Cerebellar cortex (tissue), 1 donor: ENCODE measurements at regions not wholly inside any gene's neighbourhood (a gene's known extent, or its start where the extent isn't known, plus 50 kb on each side); places are given as distances from the start of the nearest gene placed in this dataset.
"Not testable (repeated sequence)": the region's sequence is repeated elsewhere in the genome, so short reads cannot be mapped to it uniquely, and the experiment has no call there.

Experiments used
- DNase-seq: peaks from one replicate; pipeline ENCODE4 v3.0.0-alpha.2; 2015; ENCODE audit warnings: low spot score

DNA sequence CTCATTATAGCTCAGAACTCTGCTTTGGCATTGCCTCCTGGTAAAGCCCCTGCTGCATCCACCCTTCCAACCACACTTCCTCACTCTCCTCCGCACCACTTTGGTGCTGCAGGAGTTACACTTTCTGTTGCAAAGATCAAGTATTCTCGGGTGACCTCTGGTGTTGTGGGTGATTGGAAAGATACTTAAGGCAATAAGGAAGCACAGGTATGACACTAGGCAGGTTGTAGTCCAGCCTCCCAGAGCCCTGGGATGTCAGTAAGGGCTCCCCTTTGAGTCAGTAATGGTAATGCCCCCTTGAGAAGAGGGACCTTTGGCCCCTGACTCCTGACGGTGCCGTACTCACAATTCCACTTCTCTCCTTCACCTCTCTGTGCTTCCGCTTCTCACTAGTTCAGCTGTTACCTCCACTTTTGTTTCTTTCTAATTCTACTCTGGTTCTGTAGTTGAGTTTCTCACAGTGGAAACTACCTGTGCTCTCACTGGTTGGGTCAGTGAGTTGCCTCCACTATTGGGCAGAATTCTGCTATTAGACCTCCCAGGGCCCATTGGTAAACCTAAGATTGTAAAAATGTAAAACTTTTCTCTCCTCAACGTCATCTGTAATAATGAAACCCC is 350.0 kb downstream of the GOLGA6L6 start:
- not testable (repeated sequence) for DNase-seq

DNA sequence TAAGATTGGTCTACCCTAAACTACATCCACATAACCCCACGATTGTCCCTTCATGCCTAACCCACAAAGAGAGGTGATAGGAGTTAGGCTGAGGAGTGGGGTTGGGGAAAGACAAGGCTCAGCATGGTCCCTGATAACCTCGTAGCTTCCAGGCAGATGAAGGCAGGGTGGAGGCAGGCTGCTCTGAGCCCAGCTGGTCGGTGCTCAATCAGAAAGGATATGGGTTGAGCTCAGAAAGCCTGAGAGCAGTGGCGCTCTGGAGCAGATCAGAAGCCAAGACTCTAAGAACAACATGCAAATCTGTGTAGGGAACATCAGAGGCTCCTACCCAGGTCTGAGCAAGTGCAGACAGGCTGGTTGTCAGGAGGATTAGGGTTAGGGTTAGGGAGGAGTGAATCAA is 353.0 kb downstream of the GOLGA6L6 start:
- DNase-seq = not testable (repeated sequence)

DNA sequence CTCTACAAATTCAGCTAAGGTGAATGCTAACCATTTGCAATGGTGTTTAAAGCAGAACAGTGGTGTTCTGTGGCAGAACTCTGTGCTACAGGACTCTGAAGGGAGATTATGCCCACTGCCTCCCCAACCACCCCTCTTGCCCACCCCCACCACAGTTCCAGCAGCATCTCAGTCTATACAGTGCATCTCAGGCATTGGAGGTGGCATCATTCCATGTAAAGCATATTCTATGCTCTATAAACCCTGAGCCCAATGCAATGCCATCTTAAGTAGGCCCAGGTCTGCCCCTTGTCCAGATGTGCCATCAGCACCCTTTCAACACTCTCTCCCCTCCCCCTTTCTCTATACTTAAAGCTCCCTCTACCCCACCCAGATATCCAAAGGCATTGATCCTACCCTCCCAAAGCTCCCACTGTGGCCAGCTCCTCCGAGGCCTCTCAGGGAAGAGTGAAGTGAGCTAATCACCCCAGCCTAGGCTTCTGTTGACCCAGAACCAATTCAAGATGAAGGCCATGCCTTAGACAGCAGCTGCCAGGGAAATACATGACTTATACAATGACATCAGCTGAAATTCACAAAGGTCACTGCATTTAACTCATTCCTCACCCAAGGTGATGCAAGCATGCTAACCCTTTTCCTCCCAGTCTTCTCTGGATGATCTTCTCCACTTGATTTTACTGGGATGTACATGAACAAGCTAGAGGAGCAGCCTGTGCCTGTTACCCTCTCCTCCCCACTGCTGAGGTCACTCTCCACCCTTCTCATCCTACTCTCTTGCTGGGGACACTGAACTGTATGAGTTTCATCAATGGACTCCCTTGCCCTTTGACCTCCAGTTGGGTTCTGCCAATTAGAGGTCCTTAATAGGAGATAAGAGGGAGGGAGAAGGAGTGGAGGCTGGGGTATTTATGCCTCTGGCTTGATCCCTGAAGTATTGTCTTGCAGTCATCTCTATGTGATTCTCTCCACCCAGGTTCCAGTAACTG is 353.9 kb downstream of the GOLGA6L6 start:
- DNase-seq = not testable (repeated sequence)

DNA sequence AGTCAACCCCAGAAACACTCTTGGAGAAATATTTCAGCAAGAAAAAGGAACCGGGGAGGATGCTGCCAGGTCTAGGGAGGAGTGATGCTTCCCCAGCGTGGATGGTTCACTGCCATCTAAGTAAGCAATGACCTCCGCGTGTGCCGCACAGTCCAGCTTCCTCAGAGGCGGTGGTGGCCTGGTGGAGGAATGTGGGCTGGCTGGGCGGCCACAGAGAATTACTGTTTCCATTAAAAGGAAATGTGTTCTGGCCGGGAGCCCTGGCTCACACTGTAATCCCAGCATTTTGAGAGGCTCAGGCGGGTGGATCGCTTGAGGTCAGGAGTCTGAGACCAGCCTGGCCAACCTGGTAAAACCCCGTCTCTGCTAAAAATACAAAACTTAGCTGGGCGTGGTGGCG is 356.7 kb downstream of the GOLGA6L6 start:
- DNase-seq = not testable (repeated sequence)

DNA sequence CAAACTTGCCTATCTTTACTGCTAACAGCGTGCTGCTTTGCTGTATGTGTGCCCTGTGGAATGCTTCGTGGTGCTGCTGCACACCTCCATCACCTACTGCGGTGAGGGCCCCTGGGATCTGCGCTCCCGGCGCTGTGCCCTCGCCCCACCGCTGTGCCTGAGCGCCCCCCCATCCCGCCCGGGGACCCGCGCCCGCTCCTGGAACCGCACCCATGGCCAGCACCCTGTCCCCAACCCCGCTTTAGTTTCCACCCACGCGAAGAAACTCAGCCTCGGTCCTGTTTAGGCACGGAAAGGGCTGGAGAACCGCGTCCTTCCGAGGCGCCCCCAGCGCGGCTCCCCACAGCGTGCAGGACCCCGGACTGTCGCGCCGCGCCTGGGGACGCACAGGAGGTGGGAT is 373.4 kb downstream of the GOLGA6L6 start:
- not testable (repeated sequence) for DNase-seq

DNA sequence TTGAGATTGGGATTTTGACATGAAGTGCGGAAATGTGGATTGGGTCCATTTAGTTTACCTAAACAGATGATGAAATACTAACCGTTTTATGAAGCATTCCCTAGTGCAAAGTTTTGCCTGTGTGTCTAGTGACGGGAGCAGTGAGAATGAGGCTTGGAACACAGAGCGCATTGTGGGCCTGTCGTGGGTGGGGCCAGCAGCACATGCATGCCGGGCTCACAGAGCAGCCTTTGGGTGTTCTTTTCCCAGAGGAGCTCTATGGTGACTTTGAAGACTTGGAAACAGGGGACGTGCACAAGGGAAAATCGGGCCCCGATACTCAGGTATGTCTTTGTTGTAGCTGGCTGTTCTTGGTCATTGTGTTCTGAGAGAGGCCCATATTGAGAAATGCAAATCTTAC is 388.1 kb downstream of the GOLGA6L6 start:
- DNase-seq = not testable (repeated sequence)

DNA sequence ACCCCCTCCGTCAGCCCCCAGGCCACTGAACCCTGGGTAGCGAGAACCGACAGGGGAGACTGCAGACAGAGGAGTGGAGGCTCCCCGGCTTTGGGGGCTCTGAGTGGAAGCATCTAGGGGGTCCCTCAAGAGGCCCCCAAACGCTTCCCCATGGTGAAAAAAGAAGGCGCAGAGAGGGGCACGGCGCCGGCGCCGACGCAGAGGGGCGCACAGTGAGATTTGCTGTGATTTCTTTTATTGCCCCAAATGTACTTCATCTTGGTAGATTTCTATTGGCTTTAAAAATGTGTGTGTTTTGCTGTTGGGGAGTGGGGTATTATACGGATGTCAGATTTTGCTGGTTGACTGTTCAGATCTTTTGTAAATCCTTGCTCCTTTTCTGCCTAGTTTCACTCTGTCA is 392.9 kb downstream of the GOLGA6L6 start:
- not testable (repeated sequence) for DNase-seq

DNA sequence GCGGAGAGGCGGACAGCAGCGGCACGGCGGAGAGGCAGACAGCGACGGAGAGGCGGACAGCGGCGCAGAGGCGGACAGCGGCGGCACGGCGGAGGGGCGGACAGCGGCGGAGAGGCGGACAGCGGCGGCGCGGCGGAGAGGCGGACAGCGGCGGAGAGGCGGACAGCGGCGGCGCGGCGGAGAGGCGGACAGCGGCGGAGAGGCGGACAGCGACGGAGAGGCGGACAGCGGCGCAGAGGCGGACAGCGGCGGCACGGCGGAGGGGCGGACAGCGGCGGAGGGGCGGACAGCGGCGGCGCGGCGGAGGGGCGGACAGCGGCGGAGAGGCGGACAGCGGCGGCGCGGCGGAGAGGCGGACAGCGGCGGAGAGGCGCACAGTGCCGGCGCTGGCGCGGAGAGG is 393.6 kb downstream of the GOLGA6L6 start:
- not testable (repeated sequence) for DNase-seq

DNA sequence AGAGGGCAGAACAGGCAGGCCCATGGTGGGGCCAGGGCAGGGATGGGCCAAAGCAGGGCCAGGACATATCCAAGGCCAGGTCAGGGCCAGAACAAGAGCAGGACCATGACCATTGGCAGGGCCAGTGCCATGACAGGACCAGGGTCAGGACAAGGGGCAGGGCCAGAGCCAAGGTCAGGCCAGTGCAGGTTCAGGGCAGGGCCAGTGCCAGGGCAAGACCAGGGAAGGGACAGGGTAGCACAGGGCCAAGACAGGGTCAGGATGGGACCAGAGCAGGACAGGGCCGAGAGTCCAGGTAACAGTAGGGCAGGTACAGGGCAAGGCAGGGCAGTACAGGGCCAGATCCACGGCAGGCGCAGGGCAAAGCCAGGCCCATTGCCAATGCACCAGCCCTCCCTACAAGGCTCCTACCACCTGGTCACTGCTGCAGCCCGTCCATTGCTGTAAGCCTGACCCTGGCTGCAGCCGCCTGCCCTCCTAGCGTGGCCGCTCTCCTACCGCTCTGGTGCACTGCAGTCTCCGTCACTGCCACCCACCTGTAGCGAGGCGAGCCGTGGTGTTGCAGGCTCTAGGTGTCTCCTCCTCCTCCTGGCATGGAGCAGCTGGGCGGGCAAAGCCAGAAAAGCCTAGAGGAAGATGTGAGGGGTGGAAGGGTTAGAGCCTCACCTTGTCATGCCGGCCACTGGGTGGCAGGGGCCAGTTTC is 397.1 kb downstream of the GOLGA6L6 start:
- not testable (repeated sequence) for DNase-seq

DNA sequence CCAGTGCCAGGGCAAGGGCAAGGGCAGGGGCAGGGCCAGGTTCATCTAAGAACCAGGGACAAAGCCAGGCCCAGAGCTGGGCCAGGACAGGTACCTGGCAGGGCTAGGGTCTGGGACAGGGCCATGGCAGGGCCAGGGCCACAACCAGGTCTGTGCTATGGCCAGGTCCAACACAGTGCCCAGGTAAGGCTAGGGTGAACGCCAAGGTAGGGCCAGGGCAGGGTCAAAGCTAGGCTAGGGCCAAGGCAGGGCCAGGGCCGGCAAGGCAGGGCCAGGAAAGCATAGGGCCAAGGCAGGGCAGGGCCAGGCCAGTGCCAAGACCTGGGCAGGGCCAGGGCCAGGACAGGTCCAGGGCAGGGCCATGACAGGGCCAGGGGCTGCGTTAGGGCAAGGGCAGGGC is 398.7 kb downstream of the GOLGA6L6 start:
- DNase-seq = not testable (repeated sequence)

DNA sequence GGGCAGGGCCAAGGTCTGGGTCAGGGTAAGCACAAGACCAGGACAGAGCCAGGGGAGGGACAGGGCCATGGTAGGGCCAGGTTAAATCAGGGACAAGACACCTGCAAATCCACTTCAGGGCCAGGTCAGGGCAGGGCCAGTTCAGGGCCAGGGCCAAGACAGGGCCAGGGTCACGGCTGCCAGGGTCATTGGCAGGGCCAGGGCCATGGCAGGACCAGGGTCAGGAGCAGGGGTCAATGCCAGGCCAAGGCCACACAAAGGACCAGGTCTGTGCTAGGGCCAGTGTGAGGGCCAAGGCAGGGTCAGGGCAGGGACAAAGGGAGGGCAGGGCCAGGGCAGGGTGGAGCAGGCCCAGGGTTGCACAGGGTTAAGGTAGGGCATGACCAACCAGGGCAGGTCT is 399.2 kb downstream of the GOLGA6L6 start:
- DNase-seq = not testable (repeated sequence)

DNA sequence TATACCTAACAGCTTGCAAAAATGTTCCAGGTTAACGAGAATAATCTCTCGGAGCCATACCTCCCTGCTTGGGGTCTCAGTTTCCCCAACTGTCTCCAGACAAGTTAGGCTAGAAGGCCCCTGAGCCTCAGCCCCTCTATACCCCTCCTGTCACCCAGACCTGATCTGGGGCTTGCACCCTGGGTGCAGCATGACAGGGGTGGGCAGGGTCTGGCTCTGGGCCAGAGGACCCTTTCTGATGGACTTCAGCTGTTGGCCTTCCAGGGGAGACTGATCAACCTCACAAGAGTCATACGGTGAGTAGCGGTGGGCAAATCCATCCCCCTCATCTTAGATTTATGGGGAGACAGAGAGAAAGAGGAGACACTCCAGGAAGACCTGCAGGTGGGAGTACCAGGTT is 416.9 kb downstream of the GOLGA6L6 start:
- DNase-seq = not testable (repeated sequence)

DNA sequence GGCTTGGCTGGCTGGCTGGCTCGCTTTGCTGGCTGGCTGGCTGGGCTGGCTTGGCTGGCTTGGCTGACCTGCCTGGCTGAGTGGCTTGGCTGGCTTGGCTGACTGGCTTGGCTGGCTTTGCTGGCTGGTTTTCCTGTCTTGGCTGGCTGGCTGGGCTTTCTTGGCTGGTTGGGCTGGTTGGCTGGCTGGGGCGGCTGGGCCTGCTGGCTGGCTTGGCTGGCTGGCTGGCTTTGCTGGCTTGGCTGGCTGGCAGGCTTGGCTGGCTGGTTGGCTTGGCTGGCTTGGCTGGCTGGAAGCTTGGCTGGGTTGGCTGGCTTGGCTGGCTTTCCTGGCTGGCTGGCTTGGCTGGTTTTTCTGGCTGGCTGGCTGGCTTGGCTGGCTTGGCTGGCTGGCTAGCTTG is 435.6 kb downstream of the GOLGA6L6 start:
- DNase-seq = peak; percentile 0

DNA sequence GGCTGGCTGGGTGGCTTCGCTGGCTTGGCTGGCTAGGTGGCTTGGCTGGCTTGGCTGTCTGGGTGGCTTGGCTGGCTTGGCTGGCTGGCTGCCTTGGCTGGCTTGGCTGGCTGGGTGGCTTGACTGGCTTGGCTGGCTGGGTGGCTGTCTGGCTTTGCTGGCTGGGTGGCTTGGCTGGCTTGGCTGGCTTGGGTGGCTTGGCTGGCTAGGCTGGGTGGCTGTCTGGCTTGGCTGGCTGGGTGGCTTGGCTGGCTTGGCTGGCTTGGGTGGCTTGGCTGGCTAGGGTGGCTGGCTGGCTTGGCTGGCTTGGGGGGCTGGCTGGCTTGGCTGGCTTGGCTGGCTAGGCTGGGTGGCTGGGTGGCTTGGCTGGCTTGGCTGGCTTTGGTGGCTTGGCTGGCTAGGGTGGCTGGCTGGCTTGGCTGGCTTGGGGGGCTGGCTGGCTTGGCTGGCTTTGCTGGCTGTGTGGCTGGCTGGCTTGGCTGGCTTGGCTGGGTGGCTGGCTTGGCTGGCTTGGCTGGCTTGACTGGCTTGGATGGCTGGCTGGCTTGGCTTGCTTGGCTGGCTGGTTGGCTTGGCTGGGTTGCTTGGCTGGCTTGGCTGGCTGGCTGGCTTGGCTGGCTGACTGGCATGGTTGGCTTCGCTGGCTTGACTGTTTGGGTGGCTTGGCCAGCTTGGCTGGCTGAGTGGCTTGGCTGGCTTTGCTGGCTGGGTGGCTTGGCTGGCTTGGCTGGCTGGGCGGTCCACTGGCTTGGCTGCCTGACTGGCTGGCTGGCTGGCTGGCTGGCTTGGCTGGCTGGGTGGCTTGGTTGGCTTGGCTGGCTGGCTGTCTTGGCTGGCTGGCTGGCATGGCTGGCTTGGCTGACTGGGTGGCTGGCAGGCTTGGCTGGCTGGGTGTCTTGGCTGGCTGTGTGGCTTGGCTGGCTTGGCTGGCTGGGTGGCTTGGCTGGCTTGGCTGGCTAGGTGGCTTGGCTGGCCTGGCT is 436.3 kb downstream of the GOLGA6L6 start:
- DNase-seq = not testable (repeated sequence)

DNA sequence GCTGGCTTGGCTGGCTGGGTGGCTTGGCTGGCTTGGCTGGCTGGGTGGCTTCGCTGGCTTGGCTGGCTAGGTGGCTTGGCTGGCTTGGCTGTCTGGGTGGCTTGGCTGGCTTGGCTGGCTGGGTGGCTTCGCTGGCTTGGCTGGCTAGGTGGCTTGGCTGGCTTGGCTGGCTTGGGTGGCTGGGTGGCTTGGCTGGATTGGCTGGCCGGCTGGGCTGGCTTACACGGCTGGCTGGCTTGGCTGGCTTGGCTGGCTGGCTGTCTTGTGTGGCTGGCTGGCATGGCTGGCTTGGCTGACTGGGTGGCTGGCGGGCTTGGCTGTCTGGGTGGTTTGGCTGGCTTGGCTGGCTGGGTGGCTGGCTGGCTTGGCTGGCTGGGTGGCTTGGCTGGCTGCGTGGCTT is 437.0 kb downstream of the GOLGA6L6 start:
- DNase-seq = not testable (repeated sequence)

DNA sequence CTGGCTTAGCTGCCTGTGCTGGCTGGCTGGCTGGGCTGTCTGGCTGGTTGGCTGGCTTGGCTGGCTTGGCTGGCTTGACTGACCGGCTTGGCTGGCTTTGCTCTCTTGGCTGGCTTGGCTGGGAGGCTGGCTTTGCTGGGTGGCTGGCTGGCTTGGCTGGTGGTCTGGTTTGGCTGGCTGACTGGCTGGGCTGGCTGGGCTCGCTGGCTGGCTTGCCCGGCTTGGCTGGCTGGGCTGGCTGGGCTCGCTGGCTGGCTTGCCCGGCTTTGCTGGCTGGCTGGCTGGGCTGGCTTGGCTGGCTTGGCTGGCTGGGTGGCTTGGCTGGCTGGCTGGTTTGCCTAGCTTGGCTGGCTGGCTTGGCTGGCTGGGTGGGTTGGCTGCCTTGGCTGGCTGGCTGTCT is 438.7 kb downstream of the GOLGA6L6 start:
- DNase-seq = not testable (repeated sequence)

DNA sequence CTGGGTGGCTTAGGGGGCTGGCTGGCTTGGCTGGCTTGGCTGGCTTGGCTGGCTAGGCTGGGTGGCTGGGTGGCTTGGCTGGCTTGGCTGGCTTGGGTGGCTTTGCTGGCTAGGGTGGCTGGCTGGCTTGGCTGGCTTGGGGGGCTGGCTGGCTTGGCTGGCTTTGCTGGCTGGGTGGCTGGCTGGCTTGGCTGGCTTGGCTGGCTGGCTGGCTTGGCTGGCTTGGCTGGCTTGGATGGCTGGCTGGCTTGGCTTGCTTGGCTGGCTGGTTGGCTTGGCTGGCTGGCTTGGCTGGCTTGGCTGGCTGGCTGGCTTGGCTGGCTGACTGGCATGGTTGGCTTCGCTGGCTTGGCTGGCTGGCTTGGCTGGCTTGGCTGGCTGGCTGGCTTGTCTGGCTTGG is 439.4 kb downstream of the GOLGA6L6 start:
- DNase-seq = not testable (repeated sequence)

DNA sequence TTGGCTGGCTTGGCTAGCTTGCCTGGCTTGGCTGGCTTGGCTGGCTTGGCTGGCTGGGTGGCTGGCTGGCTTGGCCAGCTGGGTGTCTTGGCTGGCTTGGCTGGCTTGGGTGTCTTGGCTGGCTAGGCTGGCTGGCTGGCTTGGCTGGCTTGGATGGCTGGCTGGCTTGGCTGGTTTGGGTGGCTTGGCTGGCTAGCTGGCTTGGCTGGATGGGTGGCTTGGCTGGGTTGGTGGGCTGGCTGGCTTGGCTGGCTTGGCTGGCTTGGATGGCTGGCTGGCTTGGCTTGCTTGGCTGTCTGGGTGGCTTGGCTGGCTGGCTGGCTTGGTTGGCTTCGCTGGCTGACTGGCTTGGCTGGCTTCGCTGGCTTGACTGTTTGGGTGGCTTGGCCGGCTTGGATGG is 440.3 kb downstream of the GOLGA6L6 start:
- not testable (repeated sequence) for DNase-seq

DNA sequence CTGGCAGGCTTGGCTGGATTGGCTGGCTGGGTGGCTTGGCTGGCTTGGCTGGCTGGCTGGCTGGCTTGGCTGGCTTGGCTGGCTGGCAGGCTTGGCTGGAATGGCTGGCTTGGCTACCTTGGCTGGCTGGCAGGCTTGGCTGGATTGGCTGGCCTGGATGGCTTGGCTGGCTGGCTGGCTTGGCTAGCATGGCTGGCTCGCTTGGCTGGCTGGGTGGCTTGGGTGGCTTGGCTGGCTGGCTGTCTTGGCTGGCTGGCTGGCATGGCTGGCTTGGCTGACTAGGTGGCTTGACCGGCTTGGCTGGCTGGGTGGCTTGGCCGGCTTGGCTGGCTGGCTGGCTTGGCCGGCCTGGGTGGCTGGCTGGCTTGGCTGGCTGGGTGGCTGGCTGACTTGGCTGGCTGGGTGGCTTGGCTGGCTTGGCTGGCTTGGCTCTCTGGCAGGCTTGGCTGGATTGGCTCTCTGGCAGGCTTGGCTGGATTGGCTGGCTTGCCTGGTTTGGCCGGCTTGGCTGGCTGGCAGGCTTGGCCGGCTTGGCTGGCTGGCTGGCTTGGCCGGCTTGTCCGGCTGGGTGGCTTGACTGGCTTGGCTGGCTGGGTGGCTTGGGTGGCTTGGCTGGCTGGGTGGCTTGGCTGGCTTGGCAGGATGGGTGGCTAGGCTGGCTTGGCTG is 440.9 kb downstream of the GOLGA6L6 start:
- not testable (repeated sequence) for DNase-seq

DNA sequence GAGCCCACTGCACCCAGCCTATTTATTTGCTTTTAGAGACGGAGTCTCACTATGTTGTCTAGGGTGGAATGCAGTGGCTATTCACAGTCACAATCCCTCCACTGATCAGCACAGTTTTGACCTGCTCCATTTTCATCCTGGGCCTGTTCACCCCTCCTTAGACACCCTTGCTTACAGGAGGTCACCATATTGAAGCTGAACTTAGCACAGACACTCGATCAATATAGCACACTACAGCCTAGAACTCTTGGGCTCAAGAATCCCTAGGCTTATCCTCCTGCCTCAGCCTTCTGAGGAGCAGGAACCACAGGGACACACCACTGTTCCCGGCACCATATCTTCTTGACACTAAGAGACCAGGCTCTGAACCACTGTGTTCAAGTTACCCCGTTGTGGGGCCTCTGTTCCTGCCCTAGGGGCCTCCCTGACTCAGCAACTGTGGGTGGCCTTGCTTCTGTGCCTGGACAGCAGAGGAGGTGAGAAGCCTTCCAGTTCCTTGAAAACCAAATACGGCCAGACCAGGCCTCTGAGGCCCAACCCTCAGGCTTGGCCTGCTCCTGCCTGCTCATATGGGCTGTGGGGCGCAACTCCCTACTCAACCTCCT is 445.8 kb downstream of the GOLGA6L6 start:
- not testable (repeated sequence) for DNase-seq
